Smooth muscle cell (in vitro differentiated cells): ENCODE measurements at regions not wholly inside any gene's neighbourhood (a gene's known extent, or its start where the extent isn't known, plus 50 kb on each side); places are given as distances from the start of the nearest gene placed in this dataset.

ENCODE experiments used
- DNase-seq: peaks from one replicate; lab custom pipeline; 2025; ENCODE audit not compliant: unreplicated experiment; lab: John Stamatoyannopoulos, UW
- H2AFZ ChIP-seq: fragments of 200-600 bp; sonication (generic); 2 replicates; pipeline ENCODE4 v1.6.0; 2016; ENCODE audit warnings: antibody characterized with exemption, low read depth, mild to moderate bottlenecking
- H3F3A ChIP-seq: fragments of 200-600 bp; sonication (generic); 2 replicates; pipeline ENCODE4 v1.6.0; 2017; ENCODE audit warnings: antibody characterized with exemption, low read depth
- H3K27ac ChIP-seq: fragments of 200-600 bp; sonication (generic); 2 replicates; pipeline ENCODE4 v1.5.1; 2016; ENCODE audit warnings: low read depth, mild to moderate bottlenecking
- H3K27me3 ChIP-seq: fragments of 200-600 bp; sonication (generic); 2 replicates; pipeline ENCODE4 v1.6.1; 2016; ENCODE audit warnings: low read depth, mild to moderate bottlenecking
- H3K36me3 ChIP-seq: fragments of 200-600 bp; sonication (generic); 2 replicates; pipeline ENCODE4 v1.5.1; 2016; ENCODE audit warnings: low read depth
- H3K4me1 ChIP-seq: fragments of 200-600 bp; sonication (generic); 2 replicates; pipeline ENCODE4 v1.5.1; 2016; ENCODE audit warnings: low read depth
- H3K4me2 ChIP-seq: fragments of 200-600 bp; sonication (generic); 2 replicates; pipeline ENCODE4 v1.6.0; 2016; ENCODE audit warnings: mild to moderate bottlenecking
- H3K4me3 ChIP-seq: fragments of 200-600 bp; sonication (generic); 2 replicates; pipeline ENCODE4 v1.5.1; 2016; ENCODE audit warnings: mild to moderate bottlenecking
- H3K79me2 ChIP-seq: fragments of 200-600 bp; sonication (generic); 2 replicates; pipeline ENCODE4 v1.6.0; 2016; ENCODE audit warnings: low read depth, mild to moderate bottlenecking
- H3K9ac ChIP-seq: fragments of 200-600 bp; sonication (generic); 2 replicates; pipeline ENCODE4 v1.6.0; 2016; ENCODE audit warnings: low read depth
- H3K9me3 ChIP-seq: fragments of 200-600 bp; sonication (generic); replicated peaks from 2 replicates; pipeline ENCODE4 v1.5.1; 2016; ENCODE audit warnings: low read depth
- H4K20me1 ChIP-seq: fragments of 200-600 bp; sonication (generic); 2 replicates; pipeline ENCODE4 v1.6.0; 2016; ENCODE audit warnings: low read depth
- WGBS: methylation state at CpG from one replicate; pipeline ENCODE4 v1.1.7; 2016; ENCODE audit warnings: low lambda C conversion rate; 5-methylcytosine and 5-hydroxymethylcytosine counted together
- TF ChIP-seq, protein P1 (sequence below): fragments of 200-600 bp; sonication (generic); IDR thresholded peaks from 2 replicates; pipeline ENCODE4 v1.5.1; 2017; ENCODE audit warnings: borderline replicate concordance, mild to moderate bottlenecking, antibody characterized with exemption; ENCODE audit not compliant: insufficient read depth, poor library complexity, severe bottlenecking

DNA sequence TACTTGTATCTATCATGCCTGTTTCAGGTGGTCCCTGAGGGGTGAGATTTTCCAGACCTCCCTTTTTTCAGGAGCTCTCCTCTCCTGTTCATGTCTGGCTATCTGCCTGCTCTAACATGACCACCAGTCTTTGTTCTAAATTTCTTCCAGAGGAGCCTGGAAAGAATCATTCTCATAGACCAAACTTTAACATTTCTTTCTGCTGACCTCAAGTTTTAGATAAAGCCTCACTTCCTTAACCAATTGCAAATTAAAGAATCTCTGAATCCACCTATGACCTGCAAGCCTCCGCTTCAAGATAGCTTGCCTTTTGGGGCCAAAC lies 97.6 kb downstream of the TEX51 start:
- Histone ChIP-seq H3K4me3 (no peak overlapping the region), H3K27ac (no peak overlapping the region), H3K9ac (no peak overlapping the region), H3K36me3 (no peaks in the 10 kb centered on the region), H2AFZ (no peak overlapping the region), H3K4me2 (no peak overlapping the region), H3K27me3 (no peaks in the 10 kb centered on the region), H3K79me2 (no peaks in the 10 kb centered on the region), H3K9me3 (no peaks in the 10 kb centered on the region), H4K20me1 (no peaks in the 10 kb centered on the region), H3F3A (no peaks in the 10 kb centered on the region), H3K4me1 (no peaks in the 10 kb centered on the region)
- DNase-seq = no peak
- WGBS = 100% methylated on average over 1 of the region's 1 CpG
- TF ChIP-seq, protein P1, sequence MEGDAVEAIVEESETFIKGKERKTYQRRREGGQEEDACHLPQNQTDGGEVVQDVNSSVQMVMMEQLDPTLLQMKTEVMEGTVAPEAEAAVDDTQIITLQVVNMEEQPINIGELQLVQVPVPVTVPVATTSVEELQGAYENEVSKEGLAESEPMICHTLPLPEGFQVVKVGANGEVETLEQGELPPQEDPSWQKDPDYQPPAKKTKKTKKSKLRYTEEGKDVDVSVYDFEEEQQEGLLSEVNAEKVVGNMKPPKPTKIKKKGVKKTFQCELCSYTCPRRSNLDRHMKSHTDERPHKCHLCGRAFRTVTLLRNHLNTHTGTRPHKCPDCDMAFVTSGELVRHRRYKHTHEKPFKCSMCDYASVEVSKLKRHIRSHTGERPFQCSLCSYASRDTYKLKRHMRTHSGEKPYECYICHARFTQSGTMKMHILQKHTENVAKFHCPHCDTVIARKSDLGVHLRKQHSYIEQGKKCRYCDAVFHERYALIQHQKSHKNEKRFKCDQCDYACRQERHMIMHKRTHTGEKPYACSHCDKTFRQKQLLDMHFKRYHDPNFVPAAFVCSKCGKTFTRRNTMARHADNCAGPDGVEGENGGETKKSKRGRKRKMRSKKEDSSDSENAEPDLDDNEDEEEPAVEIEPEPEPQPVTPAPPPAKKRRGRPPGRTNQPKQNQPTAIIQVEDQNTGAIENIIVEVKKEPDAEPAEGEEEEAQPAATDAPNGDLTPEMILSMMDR = no peak
